ENCODE measurements at regions not wholly inside any gene's neighbourhood (a gene's known extent, or its start where the extent isn't known, plus 50 kb on each side); places are given as distances from the start of the nearest gene placed in this dataset.

- ChIA-PET RAD21 (ENCODE audit: low non-redundant PET in 1 of 2, low total read pairs in 2 of 2, uncharacterized antibody in 2 of 2, unreplicated experiment in 2 of 2) (no interaction called here), CTCF (no interaction called here), POLR2A (no interaction called here)
- H3K9ac ChIP-seq (ENCODE audit: low read length), result no peak overlapping the region
- H3K27me3 ChIP-seq (ENCODE audit: insufficient read depth, low read length), result no peaks in the 10 kb centered on the region
- H3K4me3 ChIP-seq (replicated peaks in 1 of 2; ENCODE audit: low read depth in 1 of 2, low read length in 2 of 2), result no peak overlapping the region
- no peaks in the 10 kb centered on the region for H3K4me1 ChIP-seq (ENCODE audit: control insufficient read depth in 1 of 2, insufficient read depth in 2 of 2, low read length in 2 of 2)
- DNase-seq (ENCODE audit: low read depth, low spot score), result no peak
- H3K79me2 ChIP-seq (ENCODE audit: insufficient read depth, low read length), result no peaks in the 10 kb centered on the region
- H2AFZ ChIP-seq (ENCODE audit: low read depth, low read length, poor library complexity, severe bottlenecking), result no peak overlapping the region
- H3K9me2 ChIP-seq (ENCODE audit: insufficient read depth), result no peaks in the 10 kb centered on the region
- no peak for ATAC-seq
- intact Hi-C loops (cut with micrococcal nuclease), result no loop called here
- H3K36me3 ChIP-seq (ENCODE audit: control insufficient read depth in 1 of 2, insufficient read depth in 2 of 2, low read length in 2 of 2), result no peaks in the 10 kb centered on the region
- H3K27ac ChIP-seq (ENCODE audit: low read depth, low read length), result no peak overlapping the region
- no peaks in the 10 kb centered on the region for H4K20me1 ChIP-seq (ENCODE audit: insufficient read depth)
- H3K4me2 ChIP-seq (ENCODE audit: low read length), result no peak overlapping the region
- BruUV-seq (replicated peaks), result no TSS peak
- TF ChIP-seq TCF7L2 (IDR thresholded peaks at IDR 0.05; ENCODE audit: borderline replicate concordance, extremely low read depth, insufficient read depth, insufficient read length) (no peak), ATF3 (IDR thresholded peaks at IDR 0.05) (no peak), CEBPB (IDR thresholded peaks at IDR 0.05; ENCODE audit: low read depth) (no peak), SIN3A (IDR thresholded peaks at IDR 0.05; ENCODE audit: low read depth) (no peak), RAD21 (IDR thresholded peaks at IDR 0.05; ENCODE audit: low read depth) (no peak), REST (IDR thresholded peaks at IDR 0.05; ENCODE audit: low read depth) (no peak), ZFX (IDR thresholded peaks at IDR 0.05) (no peak), EGR1 (IDR thresholded peaks at IDR 0.05; ENCODE audit: low read depth) (no peak), EZH2phosphoT487 (IDR thresholded peaks at IDR 0.05; ENCODE audit: borderline replicate concordance) (no peak)
- no peaks in the 10 kb centered on the region for H3K9me3 ChIP-seq (ENCODE audit: control insufficient read depth in 1 of 2, insufficient read depth in 1 of 2, low read depth in 1 of 2, low read length in 2 of 2)
Observed at GRCh38 chr7:17617380-17617779, 318.9 kb downstream of the AHR start.
